ENCODE measurements at regions not wholly inside any gene's neighbourhood (a gene's known extent, or its start where the extent isn't known, plus 50 kb on each side); places are given as distances from the start of the nearest gene placed in this dataset.

DNA sequence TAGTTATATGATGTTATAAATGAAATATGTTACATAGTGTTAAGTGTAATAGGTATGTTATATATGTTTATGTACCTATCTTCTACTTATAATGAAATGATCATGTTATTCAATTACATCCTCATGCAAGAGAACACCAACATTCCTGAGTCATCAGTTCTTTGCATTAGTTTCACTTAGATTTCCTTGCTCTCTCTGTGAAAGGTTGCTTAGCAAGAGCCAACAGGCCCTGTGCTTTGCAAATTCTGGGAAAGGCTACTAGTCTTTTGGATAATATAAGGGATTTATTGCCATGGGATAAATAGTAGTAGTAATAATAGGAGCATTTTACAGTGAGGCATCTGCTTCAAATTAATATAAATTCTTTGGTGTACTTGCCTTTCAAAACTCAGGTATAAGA, 274.8 kb downstream of the SP3 start:
- TF ChIP-seq GLIS3 (CRISPR knock-in tag; IDR thresholded peaks at IDR 0.05) (no peak), ESRRG (CRISPR knock-in tag; IDR thresholded peaks at IDR 0.05) (no peak), SNAI2 (CRISPR knock-in tag; IDR thresholded peaks at IDR 0.05) (no peak), ZNF565 (CRISPR knock-in tag; conservative IDR thresholded peaks at IDR 0.05; ENCODE audit: low read depth) (no peak), PPARA (CRISPR knock-in tag; IDR thresholded peaks at IDR 0.05; ENCODE audit: borderline replicate concordance) (no peak), CSDC2 (CRISPR knock-in tag; IDR thresholded peaks at IDR 0.05) (no peak), BACH2 (CRISPR knock-in tag; IDR thresholded peaks at IDR 0.05; ENCODE audit: borderline replicate concordance) (no peak), TCF4 (CRISPR knock-in tag; IDR thresholded peaks at IDR 0.05; ENCODE audit: borderline replicate concordance) (no peak), ZFP30 (CRISPR knock-in tag; IDR thresholded peaks at IDR 0.05) (no peak), RARB (CRISPR knock-in tag; IDR thresholded peaks at IDR 0.05) (no peak), ZNF70 (CRISPR knock-in tag; IDR thresholded peaks at IDR 0.05) (no peak), TOX (CRISPR knock-in tag; IDR thresholded peaks at IDR 0.05; ENCODE audit: borderline replicate concordance) (no peak)
- TF ChIP-seq, protein P1, sequence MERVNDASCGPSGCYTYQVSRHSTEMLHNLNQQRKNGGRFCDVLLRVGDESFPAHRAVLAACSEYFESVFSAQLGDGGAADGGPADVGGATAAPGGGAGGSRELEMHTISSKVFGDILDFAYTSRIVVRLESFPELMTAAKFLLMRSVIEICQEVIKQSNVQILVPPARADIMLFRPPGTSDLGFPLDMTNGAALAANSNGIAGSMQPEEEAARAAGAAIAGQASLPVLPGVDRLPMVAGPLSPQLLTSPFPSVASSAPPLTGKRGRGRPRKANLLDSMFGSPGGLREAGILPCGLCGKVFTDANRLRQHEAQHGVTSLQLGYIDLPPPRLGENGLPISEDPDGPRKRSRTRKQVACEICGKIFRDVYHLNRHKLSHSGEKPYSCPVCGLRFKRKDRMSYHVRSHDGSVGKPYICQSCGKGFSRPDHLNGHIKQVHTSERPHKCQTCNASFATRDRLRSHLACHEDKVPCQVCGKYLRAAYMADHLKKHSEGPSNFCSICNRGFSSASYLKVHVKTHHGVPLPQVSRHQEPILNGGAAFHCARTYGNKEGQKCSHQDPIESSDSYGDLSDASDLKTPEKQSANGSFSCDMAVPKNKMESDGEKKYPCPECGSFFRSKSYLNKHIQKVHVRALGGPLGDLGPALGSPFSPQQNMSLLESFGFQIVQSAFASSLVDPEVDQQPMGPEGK (CRISPR knock-in tag; IDR thresholded peaks at IDR 0.05; ENCODE audit: borderline replicate concordance) = no peak
- TF ChIP-seq, protein P2, sequence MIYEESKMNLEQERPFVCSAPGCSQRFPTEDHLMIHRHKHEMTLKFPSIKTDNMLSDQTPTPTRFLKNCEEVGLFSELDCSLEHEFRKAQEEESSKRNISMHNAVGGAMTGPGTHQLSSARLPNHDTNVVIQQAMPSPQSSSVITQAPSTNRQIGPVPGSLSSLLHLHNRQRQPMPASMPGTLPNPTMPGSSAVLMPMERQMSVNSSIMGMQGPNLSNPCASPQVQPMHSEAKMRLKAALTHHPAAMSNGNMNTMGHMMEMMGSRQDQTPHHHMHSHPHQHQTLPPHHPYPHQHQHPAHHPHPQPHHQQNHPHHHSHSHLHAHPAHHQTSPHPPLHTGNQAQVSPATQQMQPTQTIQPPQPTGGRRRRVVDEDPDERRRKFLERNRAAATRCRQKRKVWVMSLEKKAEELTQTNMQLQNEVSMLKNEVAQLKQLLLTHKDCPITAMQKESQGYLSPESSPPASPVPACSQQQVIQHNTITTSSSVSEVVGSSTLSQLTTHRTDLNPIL (CRISPR knock-in tag; IDR thresholded peaks at IDR 0.05; ENCODE audit: low read depth) = no peak

Measured in SK-N-SH treated with all-trans-retinoic acid at 6 μM for 48 hours (cell line).